Hepatic stellate cell (primary cell): ENCODE measurements at regions not wholly inside any gene's neighbourhood (a gene's known extent, or its start where the extent isn't known, plus 50 kb on each side); places are given as distances from the start of the nearest gene placed in this dataset.

Source experiments
- DNase-seq: peaks from one replicate; pipeline ENCODE4 v3.0.0; 2011; ENCODE audit warnings: low spot score

DNA sequence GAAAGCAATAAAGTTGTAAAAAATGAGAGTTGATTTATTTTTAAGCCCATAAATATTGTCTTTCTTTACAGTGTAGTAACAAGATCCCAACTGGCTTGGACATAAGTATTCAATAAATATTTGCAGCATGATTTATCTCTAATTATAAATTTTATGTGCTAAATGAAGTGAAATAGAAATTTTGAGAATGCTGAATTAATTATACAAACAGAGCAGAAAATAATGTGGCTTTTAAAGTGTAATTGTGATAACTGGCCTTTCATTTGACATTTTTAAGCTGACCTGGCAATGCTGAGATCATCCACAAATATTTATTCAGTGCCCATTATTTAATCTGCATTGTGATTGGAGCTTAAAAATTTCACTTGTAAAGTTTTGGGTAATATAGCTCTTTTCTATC lies 201.6 kb upstream of the NAV3 start:
- no peak for DNase-seq

DNA sequence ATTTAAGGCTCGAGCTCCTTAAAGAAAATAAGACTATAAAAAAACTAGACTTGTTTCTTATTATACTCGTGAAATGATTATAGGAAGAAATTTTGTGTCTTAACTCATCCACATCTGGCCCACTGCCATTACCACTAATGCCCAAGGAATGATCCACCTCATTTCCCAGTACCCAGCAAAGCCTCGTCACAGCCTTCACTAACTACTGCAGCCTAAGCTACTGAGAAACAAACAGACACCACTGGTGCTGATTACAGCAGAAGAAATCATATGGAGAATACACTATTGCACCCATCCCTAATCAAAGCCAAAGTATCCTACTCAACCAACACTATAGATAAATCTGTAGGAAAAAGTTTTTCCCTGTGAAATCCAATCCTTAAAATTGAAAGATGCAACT lies 205.3 kb upstream of the NAV3 start:
- peak; percentile 47 for DNase-seq

DNA sequence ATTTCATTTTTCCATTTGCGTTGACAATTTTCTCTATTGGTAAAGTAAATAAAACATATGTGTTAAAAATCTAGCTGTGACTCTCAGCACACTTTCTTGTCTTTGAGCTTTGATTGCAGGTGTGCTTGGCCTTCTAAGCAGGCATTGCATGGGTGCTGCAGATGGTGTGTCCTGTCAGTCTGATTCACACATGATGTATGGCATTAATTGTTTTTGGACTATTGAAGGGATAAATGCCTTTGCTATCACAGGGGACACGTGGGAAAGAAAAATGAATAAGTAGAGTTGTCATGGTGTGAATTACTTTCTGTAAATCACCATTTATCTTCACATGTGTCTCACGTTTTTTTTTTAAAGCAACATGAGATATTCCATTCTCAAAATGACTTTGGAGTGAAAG lies 211.3 kb upstream of the NAV3 start:
- DNase-seq: no peak

DNA sequence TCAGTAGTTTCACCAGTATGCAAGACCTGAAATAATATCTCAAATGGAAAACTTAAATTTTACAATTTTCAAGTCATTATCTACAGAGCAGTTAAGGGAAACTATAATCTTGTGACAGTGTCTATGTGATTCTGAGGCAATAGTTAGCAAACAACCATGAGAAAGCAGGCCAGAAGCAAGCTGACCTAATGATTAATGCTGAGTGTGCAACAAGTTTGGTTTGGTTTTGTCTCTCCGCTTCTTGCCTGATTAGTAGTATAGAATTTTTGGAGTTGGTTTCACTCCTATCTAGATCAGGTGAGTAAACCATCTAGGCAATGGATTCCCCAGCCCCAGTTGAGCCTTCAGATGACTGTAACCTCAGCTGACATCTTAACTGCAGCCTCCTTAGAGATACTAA lies 212.9 kb upstream of the NAV3 start:
- no peak for DNase-seq

DNA sequence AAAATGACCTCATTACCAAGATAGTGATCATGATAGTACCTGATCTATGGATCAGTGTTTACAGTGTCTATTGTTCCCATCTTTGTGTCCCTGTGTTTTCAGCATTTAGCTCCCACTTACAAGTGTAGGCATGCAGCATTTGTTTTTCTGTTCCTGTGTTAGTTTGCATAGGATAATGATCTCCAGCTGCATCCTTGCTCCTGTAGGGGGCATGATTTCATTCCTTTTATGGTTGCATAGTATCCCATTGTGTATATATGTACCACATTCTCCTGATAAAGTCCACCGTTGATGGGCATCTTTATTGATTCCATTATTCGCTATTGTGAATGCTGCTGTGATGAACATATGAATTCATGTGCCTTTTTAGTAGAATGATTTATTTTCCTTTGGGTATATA lies 215.4 kb upstream of the NAV3 start:
- DNase-seq: no peak

DNA sequence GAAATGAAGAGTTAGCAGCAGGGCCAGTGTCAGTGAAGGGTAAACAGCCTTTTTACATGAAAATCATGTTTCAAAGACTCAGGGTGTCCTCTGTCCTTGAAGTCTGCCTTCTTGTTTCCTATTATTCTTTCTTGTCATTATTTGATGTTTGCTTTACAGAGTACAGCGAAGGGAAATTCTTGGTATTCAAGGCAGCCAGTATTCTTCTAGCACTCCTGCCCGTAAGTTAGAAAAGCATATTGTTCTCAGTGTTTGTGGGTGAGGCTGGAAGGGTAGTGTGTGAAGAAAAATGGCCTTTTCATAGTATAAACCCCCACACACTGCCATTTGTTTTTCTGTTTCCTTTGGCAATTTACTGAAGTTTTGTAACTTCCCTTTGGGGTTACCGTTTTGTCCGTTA lies 217.3 kb upstream of the NAV3 start:
- no peak for DNase-seq

DNA sequence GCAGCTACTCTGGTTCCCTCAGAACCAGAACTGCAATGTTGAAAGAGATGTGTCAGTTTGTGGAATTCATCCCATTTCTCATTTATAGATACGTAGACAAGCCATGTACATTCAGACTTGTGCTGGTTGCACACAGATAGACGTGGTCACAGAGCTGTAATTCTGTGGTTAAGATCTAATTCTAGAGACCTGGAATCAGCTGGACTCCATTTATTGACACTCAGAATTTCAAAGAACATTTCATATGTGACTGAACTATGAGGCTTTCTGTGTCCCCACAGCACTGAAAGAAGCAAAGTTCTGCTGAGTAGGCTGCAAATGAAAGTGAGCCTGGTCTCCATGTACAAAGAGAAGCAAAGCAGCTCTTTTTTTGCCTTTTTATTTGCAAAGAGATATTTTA lies 220.2 kb upstream of the NAV3 start:
- DNase-seq: no peak

DNA sequence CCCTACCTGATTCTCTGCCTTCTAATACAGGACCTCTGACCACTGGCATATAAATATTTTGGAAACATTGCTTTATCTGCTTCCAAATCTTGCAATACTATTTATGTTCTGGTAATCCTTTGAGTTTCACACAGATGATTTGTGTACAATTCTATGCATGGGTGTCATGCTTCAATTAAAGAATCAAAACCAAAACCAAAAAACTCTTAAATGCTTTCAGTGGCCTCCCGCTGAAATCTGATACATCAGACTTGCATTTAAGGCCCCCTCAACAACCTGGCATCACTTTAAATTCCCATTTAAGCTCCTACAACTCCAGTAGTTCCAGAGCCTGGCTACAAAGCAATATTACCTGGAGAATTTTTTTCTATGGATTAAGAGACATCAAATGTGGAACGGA lies 221.7 kb upstream of the NAV3 start:
- no peak for DNase-seq

DNA sequence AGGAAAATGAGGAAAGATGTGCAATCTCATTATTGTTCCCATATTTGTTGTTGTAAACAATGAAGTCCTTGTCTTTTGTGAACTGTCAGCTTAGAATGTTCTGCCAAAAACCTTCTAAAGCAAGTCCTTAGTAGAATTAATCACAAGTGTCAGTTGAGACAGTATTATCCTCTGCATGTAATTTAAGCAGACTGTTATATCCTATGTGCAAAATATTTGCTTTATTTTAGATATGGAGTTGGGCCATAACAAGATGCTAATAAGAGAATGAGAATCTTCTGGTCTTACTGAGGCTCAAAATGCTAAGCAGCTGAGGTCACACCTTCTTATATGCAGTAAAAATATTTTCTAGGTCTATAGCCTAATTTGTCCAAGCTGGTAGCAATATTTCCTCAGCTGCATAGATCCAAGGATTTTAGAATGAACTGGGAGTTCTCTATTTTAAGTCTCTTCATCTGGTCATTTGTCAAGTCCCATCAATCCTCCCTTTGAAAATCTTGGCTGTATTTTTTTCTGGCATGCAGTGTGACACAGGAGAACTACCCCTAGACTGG lies 222.3 kb upstream of the NAV3 start:
- DNase-seq: no peak

DNA sequence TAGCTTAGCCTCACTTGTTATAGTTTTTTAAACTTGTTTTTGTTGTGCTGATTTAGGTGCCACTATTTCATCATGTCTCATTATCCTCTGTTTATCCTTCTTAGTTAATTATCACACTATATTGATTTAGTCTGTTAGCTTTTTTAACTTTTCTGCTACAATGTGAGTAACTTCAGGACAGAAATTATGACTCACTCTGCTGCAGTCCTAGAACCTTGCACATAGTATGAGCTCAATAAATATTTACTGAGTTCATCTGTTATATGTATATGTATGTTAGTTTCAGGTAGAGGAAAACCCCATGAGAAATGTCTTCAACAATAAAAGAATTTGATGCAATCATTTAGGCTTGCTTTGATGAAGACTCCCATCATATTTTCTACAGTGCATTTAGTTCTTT lies 224.3 kb upstream of the NAV3 start:
- DNase-seq: no peak

DNA sequence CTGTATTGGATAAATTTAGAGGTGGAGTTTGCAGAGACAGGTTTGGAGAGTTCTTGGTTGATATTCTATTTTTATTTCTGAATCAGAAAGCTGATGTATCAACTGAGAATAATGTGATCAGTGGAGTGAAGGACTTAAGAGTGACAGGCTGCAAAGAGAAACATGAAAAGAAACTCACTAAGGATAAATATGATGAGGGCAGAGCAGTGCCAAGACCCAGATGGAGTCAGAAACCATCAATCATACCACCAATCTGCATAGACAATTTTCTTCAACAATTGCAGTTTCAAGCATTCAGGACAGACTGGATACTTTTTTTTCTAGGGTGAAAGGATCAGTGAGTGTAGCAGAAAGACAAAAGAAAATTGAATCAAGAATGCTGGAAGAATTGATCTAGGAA lies 226.7 kb upstream of the NAV3 start:
- no peak for DNase-seq

DNA sequence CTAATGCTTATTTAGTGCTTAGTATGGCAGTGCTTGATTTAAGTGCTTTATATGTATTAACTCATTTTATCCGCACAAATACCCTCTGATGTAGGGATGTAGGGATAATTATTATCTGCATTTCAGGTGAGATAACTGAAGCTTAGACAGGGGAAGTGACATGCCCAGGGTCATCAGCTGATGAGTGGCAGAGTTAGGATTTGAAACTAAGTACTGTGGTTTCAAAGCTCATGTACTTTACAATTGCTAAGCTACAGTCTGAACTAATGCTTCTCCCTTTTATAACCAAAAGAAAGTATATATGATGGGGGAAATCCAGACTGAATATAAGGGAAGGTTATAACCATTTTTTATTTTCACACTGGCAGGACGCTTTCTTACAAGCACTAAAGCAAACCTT lies 229.6 kb upstream of the NAV3 start:
- DNase-seq: no peak

DNA sequence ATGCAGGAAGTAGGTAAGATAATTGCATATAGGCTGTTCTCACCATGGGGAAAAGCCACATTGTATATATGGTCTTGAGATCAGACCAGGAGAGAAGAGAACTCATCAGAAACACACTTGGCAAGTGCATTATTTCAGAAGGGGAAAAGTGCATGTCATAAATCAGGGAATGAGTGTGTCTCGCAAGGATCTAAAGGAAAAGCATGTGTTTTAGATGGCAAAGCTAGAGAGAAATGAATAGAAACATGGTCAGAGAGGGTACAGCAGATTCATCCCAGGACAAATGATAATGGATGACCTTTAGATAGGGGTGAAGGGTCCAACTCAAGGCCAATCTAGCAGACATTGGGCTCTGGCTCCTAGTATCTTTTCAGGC lies 230.2 kb upstream of the NAV3 start:
- DNase-seq: no peak

DNA sequence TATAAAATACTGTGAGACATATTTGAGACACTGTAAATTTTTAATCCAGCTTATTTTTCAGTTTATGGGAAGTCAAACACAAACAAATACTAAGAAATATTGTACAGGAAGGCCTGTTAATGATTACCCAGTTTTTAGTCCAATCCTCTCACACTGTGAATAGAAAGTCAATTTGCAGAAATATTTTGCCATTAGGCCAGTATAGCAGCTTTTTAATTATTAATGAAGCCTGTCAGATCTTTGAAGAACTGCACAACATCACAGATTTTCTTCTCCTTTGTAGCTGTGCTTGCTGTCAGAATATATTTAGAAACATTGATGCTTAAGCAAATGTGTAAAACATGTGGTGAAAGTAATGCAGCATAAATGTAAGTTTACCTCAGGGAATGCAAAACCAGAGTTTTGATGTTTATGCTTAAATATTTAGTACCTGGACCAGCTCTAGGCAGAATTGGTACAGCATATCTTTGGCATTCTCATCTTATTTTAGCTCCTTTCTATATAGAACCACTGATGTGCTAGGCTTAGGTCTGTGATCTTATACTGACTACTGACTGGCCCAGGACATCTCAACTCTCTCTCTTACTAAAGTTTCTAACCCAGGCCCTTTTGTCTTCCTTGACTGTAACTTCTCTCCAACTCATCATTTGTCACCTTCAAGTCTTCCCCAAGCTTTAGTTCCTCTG lies 230.8 kb upstream of the NAV3 start:
- no peak for DNase-seq

DNA sequence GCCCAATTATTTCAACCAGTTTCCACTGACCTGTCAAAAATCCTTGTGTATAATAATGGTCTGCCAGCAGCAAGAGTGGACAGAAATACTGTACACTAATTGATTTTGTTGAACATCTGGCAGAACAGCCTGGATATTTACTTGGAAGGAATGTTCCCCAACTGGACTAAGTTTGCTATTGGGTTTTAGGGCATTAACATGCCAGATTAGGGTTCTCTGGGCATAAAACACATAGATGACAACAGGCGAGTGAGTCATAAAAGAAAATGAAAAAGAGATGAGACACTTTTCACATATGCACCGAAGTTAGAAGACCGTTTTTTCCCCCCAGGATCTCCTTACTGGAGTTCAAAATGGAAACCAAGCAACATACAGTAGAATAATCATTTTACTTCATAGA lies 236.3 kb upstream of the NAV3 start:
- no peak for DNase-seq

DNA sequence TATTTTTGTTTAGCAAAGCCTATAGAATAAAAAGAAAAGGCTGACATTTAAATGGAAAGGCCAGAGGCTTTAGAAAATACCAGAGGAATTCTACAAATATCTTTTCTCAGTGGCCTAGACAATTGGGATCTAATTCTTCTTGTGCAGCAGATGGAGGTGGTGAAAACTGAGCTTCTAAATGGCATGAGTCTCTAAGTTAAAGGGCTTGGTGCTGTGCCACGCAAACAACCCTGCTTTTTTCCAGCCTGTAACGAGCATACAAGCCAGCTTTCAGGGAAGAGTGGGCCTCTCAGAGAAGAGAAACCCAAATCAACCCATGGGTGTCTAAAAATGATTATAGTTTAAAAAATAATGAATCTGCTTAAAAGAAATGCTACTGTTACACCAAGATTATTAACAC lies 237.9 kb upstream of the NAV3 start:
- no peak for DNase-seq

DNA sequence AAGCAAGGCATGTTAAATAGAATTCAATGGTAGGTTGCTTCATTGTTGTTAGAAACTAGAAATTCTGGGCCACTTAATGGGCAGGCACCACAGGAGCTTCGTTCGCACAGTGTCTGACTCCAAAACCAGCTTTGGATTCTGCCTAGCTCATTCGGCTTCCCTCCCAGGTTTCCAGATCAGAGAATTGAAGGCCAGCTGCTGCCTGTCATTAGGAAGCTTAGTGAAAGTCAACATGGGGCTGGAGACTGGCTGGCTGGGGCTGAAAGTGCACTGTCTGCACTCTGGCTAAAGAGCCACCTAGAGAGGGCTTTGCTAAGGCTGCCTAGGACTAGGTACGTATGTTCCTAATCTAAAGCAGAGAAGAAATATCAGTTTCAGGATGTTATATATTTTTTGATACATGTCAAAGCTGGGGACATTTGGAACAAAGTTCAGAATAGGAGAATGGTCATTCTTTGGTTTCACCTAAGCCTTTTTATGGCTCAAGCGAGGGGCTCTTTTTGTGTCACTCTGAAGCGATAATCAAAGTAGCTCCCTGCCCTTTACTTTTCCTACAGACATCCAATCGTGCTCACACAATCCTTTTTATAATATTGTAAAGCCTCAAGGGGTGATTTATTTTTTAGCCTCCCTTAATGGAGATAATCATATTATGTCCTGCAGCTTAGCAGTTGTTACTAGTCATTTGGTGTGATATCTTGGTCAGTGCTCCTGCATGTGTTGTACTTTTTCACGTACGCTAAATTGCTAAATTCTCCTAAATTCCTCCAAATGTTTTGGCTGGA lies 238.5 kb upstream of the NAV3 start:
- DNase-seq: no peak

DNA sequence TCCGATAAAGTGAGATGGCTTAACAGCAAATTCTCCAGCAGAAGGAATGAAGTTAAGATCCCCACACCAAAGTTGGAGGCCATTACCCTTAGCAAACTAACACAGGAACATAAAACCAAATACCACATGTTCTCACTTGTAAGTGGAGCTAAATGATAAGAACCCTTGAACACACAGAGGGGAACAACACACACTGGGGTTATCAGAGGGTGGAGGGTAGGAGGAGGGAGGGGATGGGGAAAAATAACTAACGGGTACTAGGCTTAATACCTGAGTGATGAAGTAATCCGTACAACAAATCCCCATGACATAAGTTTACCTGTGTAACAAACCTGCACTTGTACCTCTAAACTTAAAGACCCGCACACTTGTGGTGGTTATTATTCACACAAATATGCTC lies 240.4 kb upstream of the NAV3 start:
- DNase-seq: no peak

DNA sequence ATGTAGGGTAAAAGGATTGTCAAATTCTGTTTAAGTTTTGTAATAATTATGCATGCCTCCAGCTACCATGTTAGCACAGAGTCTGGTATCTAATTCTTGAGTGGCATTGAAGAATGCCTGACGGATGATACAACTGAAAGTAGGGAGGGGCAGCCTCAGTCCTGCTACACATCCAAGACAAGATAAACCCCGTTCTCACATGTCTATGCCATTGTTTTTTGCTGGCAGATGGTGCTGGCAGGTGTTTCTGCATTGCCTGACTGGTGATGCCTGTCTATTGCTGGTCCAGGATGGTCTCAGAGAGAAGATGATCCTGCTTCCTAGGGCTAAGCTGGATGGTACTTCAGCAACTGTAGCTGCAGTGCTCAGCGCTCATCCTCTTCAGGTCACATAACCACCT lies 245.8 kb upstream of the NAV3 start:
- DNase-seq: no peak

DNA sequence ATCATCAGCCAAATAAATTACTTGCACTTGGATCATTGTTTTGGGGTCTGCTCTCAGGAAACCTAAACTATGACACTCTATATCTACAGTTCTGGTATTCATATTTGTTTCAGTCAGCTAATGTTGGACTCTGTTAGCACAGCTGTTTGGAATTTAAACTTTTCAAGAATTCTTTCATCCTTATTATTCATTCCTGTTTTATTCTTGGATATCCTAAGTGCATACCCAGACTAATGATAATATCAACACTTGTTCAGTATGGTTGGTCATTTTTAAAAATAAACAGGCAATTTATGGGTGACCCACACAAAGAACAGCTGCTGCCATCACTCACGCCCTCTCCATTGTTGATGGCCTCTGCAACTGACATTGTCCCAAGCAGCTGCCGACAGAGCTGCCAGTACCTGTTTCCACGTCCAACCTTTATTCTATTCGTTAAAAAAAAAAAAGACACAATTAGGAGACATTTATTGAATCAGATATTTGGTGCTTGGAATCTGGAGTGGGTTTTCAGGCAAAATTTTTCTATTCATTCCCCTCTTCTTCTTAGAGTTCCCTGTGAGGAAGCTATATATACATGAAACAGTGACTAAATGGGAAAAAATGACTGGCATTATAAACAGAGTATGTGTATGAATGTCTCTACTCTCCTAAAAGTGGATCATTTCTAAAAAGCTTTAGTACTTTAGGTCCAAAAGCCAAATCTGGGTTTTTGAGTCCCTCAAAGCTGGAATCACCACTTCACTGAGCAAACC lies 252.1 kb upstream of the NAV3 start:
- peak; percentile 5 for DNase-seq

DNA sequence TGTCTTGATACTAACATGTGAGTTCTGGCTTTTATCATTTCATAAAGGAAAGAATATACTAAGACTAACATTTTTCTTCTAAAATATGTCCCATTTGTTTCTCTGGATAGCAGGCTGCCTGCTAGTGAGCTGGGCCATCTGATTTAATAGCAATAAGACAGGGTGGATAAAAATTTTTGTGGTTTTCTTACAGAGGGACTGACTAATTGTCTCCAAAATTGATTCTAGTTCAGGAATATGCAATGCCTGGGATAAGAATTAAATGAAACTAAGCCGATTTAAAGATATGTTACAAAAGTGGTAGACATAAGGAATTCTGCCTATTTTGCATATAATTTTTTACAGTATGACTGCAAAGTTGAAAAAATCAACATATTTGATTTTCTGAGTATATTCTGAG lies 252.9 kb upstream of the NAV3 start:
- peak; percentile 24 for DNase-seq

DNA sequence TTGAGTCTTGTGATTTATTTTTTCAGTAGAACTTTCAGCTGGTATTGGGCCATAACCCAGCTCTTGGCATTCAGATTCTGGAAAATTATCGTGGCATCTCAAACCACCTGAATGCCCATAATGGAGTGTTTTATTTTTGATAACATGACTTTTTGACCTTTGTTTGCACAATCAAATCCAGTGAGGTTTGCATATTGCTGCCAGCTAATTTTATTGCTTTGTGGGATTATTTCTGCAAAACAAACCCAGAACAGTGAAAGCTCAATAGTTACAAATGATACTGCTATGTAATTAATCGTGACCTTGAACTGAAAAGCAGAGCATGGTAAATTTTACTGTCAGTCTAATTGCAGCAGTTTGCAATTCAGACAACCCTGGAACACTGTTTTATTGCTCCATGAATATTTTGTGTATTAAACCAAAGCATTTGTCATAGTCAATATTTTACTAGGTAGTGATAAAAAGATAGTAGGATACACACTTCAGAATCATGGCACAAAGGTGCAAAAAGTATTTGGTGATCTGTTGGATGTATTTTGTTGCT lies 255.2 kb upstream of the NAV3 start:
- no peak for DNase-seq

DNA sequence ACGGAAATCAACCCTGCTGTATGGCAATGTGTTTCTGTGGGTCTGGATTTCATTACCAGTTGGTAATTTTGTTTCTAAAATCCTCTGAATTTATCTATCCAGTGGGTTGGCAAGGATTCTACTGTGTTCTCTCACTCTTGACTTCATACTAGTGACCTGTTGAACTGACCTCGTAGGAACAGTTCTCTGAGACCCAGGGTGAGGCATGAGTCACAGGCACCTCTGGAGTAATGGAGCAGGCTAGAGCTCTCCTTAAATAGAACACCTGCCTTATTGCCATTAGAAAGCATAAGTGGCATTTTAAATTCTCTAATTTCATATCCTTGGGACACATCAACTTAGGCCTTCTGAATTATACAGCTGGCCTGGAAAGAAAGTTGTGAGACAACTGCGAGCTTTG lies 258.3 kb upstream of the NAV3 start:
- DNase-seq: no peak
